Uterus (tissue), 3 donors: ENCODE measurements at regions not wholly inside any gene's neighbourhood (a gene's known extent, or its start where the extent isn't known, plus 50 kb on each side); places are given as distances from the start of the nearest gene placed in this dataset.
A peak's percentile ranks its signal among the peaks of the same experiment; 100 is the strongest.

Source experiments
- DNase-seq, 2 donors: peaks; one replicate each; pipeline ENCODE4 v3.0.0-alpha.2; 2019 to 2020
- H3K27ac ChIP-seq, 2 donors: fragments of 200-600 bp; sonication (generic); 1 replicate in 1 of 2; 2 replicates in 1 of 2; pipeline ENCODE4 v1.5.1; 2016 to 2018
- H3K27me3 ChIP-seq, 2 donors: fragments of 200-600 bp; sonication (generic); one replicate each; pipeline ENCODE4 v1.5.1; 2018 to 2019; ENCODE audit warnings: control low read depth in 1 of 2
- H3K36me3 ChIP-seq, 2 donors: fragments of 200-600 bp; sonication (generic); one replicate each; pipeline ENCODE4 v1.5.1; 2019; ENCODE audit warnings: control low read depth in 1 of 2
- H3K4me1 ChIP-seq, 2 donors: fragments of 200-600 bp; sonication (generic); one replicate each; pipeline ENCODE4 v1.5.1; 2018 to 2019; ENCODE audit warnings: control low read depth in 1 of 2
- H3K4me3 ChIP-seq, 2 donors: fragments of 200-600 bp; sonication (generic); 1 replicate in 1 of 2; 2 replicates in 1 of 2; pipeline ENCODE4 v1.5.1; 2018 to 2019; ENCODE audit warnings: mild to moderate bottlenecking in 1 of 2
- H3K9me3 ChIP-seq, 2 donors: fragments of 200-600 bp; sonication (generic); one replicate each; pipeline ENCODE4 v1.5.1; 2019; ENCODE audit warnings: control low read depth in 1 of 2
- POLR2A ChIP-seq, 2 donors: fragments of 450-650 bp; IDR thresholded peaks; one replicate each; pipeline ENCODE4 v1.6.1; 2016; ENCODE audit warnings: antibody characterized with exemption in 2 of 2, mild to moderate bottlenecking in 1 of 2, moderate library complexity in 1 of 2
- intact Hi-C: fragments of 100-400 bp; cut with DNase I; formaldehyde crosslinking; loops from one replicate; pipeline ENCODE4 v1.15.1; 2023; ENCODE audit warnings: low total_unique reads
- TF ChIP-seq, protein P1 (sequence below), 4 experiments: fragments of 200-600 bp in 2 of 4; fragments of 450-650 bp in 2 of 4; sonication (generic) in 2 of 4; IDR thresholded peaks; one replicate each; pipeline ENCODE4 v1.5.1; 2016 to 2019; ENCODE audit warnings: antibody characterized with exemption in 4 of 4, mild to moderate bottlenecking in 2 of 4, moderate library complexity in 1 of 4
- donor health status: DM: yes; HTN: yes; CAD: no.

DNA sequence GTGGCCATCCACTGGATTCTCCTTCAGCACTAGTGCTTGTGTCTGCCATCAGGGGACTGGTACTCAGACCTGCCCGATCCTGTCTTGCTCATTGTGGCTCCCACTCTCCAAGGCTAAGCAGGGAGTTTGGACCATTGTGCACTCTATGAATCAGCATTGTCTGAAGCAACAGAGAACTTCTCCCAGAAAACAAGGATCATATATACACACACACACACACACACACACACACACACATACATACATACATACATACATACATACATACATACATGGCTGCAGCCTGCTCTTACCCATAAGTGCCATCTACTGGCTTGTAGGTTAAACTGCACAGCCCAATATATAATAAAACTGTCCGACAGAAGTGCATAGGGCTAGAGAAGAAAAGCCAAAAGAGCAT, 345.3 kb upstream of the LCORL start:
- TF ChIP-seq, protein P1, sequence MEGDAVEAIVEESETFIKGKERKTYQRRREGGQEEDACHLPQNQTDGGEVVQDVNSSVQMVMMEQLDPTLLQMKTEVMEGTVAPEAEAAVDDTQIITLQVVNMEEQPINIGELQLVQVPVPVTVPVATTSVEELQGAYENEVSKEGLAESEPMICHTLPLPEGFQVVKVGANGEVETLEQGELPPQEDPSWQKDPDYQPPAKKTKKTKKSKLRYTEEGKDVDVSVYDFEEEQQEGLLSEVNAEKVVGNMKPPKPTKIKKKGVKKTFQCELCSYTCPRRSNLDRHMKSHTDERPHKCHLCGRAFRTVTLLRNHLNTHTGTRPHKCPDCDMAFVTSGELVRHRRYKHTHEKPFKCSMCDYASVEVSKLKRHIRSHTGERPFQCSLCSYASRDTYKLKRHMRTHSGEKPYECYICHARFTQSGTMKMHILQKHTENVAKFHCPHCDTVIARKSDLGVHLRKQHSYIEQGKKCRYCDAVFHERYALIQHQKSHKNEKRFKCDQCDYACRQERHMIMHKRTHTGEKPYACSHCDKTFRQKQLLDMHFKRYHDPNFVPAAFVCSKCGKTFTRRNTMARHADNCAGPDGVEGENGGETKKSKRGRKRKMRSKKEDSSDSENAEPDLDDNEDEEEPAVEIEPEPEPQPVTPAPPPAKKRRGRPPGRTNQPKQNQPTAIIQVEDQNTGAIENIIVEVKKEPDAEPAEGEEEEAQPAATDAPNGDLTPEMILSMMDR (IDR thresholded peaks at IDR 0.05), result peak in 2 of 4 experiments; percentile 28 to 38
- TF ChIP-seq POLR2A (IDR thresholded peaks at IDR 0.05), result no peak
- intact Hi-C loops, result no loop called here
- no peaks in the 10 kb centered on the region for H3K27me3 ChIP-seq

DNA sequence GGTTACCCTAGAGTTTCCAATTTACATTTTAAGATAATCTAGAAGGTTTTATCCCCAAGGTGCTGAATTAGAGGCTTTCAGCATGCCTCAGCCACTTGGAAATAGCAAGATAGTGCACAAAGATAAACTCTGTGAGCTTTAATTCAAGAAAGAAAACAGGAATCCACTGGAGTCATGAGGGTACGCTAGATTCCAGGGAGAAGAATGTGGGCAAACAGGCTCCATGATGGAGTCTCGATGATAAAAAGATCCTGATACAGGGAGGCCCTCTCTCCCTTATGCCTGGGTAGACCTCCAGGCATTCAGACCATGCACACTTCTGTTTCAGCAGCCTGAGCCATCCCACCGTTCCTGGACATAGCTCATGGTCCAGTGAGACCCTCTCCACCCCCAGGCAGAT, 344.6 kb upstream of the LCORL start:
- no peaks in the 10 kb centered on the region for H3K9me3 ChIP-seq
- no peaks in the 10 kb centered on the region for H3K27me3 ChIP-seq
- H3K4me1 ChIP-seq, result no peaks in the 10 kb centered on the region
- H3K27ac ChIP-seq, result no peak overlapping the region
- no peak for DNase-seq
- no peak overlapping the region for H3K4me3 ChIP-seq
- intact Hi-C loops, result no loop called here
- no peaks in the 10 kb centered on the region for H3K36me3 ChIP-seq
- TF ChIP-seq POLR2A (IDR thresholded peaks at IDR 0.05), result no peak
- TF ChIP-seq, protein P1 (IDR thresholded peaks at IDR 0.05), result no peak

More for the DNA sequence above, 345.3 kb upstream of the LCORL start:
- DNase-seq, result no peak
- Histone ChIP-seq H3K27ac (no peak overlapping the region), H3K9me3 (no peaks in the 10 kb centered on the region), H3K4me3 (no peak overlapping the region), H3K4me1 (no peaks in the 10 kb centered on the region), H3K36me3 (no peaks in the 10 kb centered on the region)

DNA sequence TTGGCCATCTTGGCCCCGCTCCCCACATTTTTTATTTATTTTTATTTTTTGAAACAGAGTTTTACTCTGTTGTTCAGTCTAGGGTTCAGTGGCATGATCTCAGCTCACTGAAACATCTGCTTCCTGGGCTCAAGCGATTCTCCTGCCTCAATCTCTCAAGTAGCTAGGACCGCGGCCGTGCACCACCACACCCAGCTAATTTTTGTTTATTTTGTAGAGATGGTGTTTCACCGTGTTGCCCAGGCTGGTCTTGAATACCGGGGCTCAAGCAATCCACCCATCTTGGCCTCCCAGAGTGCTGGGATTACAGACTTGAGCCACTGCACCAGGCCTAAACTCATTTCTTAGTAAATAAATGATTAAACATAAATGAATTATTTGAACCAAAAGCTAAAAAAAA, 322.0 kb upstream of the LCORL start:
- no peak for TF ChIP-seq POLR2A (IDR thresholded peaks at IDR 0.05)
- TF ChIP-seq, protein P1 (IDR thresholded peaks at IDR 0.05), result no peak
- no peak overlapping the region for H3K27ac ChIP-seq
- intact Hi-C loops, result no loop called here

DNA sequence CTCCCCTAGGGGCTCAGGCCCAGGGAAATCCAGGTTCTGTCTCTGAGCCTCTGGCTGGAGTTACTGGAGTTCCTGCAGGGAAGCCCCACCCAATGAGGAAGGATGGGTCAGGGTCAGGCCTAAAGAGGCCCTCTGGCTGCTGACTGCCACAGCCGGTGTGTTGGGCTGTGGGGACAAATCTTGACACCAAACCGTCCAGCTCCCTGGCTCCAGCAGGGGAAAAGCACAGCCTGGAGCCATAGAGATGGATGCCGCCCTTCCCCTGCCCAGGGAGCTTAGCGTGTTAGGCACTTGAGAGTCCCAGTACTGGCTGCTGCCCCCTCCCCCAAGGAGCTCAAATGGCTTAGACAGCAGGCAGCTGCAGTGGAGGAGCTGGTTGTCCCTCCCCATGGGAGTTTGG, 321.3 kb upstream of the LCORL start:
- Histone ChIP-seq H3K36me3 (no peaks in the 10 kb centered on the region), H3K4me3 (no peak overlapping the region), H3K9me3 (no peaks in the 10 kb centered on the region), H3K27me3 (no peaks in the 10 kb centered on the region), H3K4me1 (no peaks in the 10 kb centered on the region), H3K27ac (no peak overlapping the region)
- no peak for TF ChIP-seq POLR2A (IDR thresholded peaks at IDR 0.05)
- TF ChIP-seq, protein P1 (IDR thresholded peaks at IDR 0.05), result no peak
- intact Hi-C loops, result no loop called here
- DNase-seq, result no peak

More for the DNA sequence above, 322.0 kb upstream of the LCORL start:
- no peak overlapping the region for H3K4me3 ChIP-seq
- no peaks in the 10 kb centered on the region for H3K36me3 ChIP-seq
- no peaks in the 10 kb centered on the region for H3K4me1 ChIP-seq
- no peaks in the 10 kb centered on the region for H3K9me3 ChIP-seq
- DNase-seq, result no peak
- H3K27me3 ChIP-seq, result no peaks in the 10 kb centered on the region

DNA sequence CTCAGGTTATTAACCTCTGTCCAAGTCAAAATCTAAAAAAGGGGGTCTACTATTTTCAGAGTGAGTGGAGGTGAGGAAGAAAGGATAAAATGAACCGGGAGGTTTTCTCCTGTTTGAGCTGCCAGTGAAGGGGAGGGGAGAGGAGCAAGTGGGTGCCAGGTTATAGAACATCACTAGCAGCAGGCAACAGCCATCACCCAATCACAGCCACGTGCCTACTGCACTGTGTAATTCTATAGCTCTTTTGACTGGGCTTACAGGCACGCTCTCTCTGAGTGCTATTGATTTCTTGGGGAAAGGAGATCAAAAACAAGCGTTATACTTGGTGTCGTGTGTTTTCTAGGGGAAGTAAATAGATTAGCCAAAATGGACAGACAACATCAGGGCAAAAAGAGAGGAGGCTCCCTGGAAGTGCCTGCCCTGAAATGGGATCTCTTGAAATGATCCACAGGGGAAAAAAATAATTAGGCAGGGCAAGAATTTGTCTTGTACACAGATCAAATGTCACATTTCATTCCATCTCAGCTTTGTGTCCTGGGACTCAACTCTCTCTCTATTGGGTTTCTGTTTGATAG, 300.5 kb upstream of the LCORL start:
- Histone ChIP-seq H3K9me3 (no peaks in the 10 kb centered on the region), H3K27me3 (no peaks in the 10 kb centered on the region), H3K4me1 (no peaks in the 10 kb centered on the region), H3K4me3 (no peak overlapping the region), H3K36me3 (no peaks in the 10 kb centered on the region), H3K27ac (no peak overlapping the region)
- intact Hi-C loops, result no loop called here
- DNase-seq, result no peak
- TF ChIP-seq POLR2A (IDR thresholded peaks at IDR 0.05), result no peak
- TF ChIP-seq, protein P1 (IDR thresholded peaks at IDR 0.05), result no peak
